H1 (cell line): ENCODE measurements at regions not wholly inside any gene's neighbourhood (a gene's known extent, or its start where the extent isn't known, plus 50 kb on each side); places are given as distances from the start of the nearest gene placed in this dataset.

ENCODE experiments used
- BACH1 ChIP-seq: IDR thresholded peaks from 2 replicates; pipeline ENCODE4 v1.6.1; 2012; ENCODE audit warnings: low read length, improper control_type of control experiment
- CBX8 ChIP-seq: fragments of 300-800, 300-1000 bp; sonication (generic); IDR thresholded peaks from 2 replicates; pipeline ENCODE4 v1.7.1; 2016; ENCODE audit warnings: low read depth, low read length, borderline replicate concordance
- CEBPB ChIP-seq: IDR thresholded peaks from 2 replicates; pipeline ENCODE4 v1.6.1; 2012; ENCODE audit warnings: low read depth, low read length
- CHD2 ChIP-seq: IDR thresholded peaks from 2 replicates; pipeline ENCODE4 v1.6.1; 2012; ENCODE audit warnings: low read length, improper control_type of control experiment
- CREB1 ChIP-seq: IDR thresholded peaks from 2 replicates; pipeline ENCODE4 v1.6.1; 2012; ENCODE audit warnings: inconsistent platforms
- CTCF ChIP-seq, 3 experiments: IDR thresholded peaks; 1 replicate in 2 of 3; 2 replicates in 1 of 3; pipeline versions ENCODE4 v1.5.1 to v1.6.1; 2011; ENCODE audit warnings: low read length in 3 of 3, mild to moderate bottlenecking in 3 of 3, inconsistent platforms in 2 of 3, low read depth in 1 of 3, moderate library complexity in 1 of 3; ENCODE audit not compliant: insufficient read depth in 1 of 3; ENCODE audit errors: control extremely low read depth in 1 of 3
- FOSL1 ChIP-seq: IDR thresholded peaks from 2 replicates; pipeline ENCODE4 v1.6.1; 2011; ENCODE audit warnings: mild to moderate bottlenecking, low read depth, low read length, moderate library complexity; ENCODE audit not compliant: insufficient read depth
- POLR2A ChIP-seq, 2 experiments: IDR thresholded peaks; 1 replicate in 1 of 2; 2 replicates in 1 of 2; pipeline ENCODE4 v1.6.1; 2011; ENCODE audit warnings: low read depth in 2 of 2, low read length in 2 of 2, mild to moderate bottlenecking in 2 of 2; ENCODE audit errors: control extremely low read depth in 1 of 2
- POLR2AphosphoS5 ChIP-seq: IDR thresholded peaks from 2 replicates; pipeline ENCODE4 v1.6.1; 2011; ENCODE audit warnings: low read depth, low read length
- RBBP5 ChIP-seq: IDR thresholded peaks from 2 replicates; pipeline ENCODE4 v1.7.1; 2012; ENCODE audit warnings: low read depth, mild to moderate bottlenecking, inconsistent platforms, low read length, moderate library complexity, borderline replicate concordance
- SUZ12 ChIP-seq: fragments of 200-600 bp; sonication (generic); IDR thresholded peaks from 2 replicates; pipeline ENCODE4 v1.6.1; 2012; ENCODE audit warnings: mild to moderate bottlenecking, inconsistent platforms, low read length, moderate library complexity, mixed read lengths
- TF ChIP-seq, protein P1 (sequence below): IDR thresholded peaks from 2 replicates; pipeline ENCODE4 v1.6.1; 2012; ENCODE audit warnings: inconsistent platforms
- TF ChIP-seq, protein P2 (sequence below): IDR thresholded peaks from 2 replicates; pipeline ENCODE4 v1.6.1; 2011; ENCODE audit warnings: low read length, improper control_type of control experiment

GRCh38 chr6:33906439-33906838 is 102.6 kb upstream of the MLN start:
- no peak for TF ChIP-seq FOSL1
- TF ChIP-seq CTCF (IDR thresholded peaks at IDR 0.05; ENCODE audit: control extremely low read depth in 1 of 3, insufficient read depth in 1 of 3, low read depth in 1 of 3, low read length in 3 of 3), result no peak
- TF ChIP-seq POLR2A (IDR thresholded peaks at IDR 0.05; ENCODE audit: control extremely low read depth in 1 of 2, low read depth in 2 of 2, low read length in 2 of 2), result no peak
- no peak for TF ChIP-seq BACH1
- TF ChIP-seq CHD2, result no peak
- TF ChIP-seq, protein P1, sequence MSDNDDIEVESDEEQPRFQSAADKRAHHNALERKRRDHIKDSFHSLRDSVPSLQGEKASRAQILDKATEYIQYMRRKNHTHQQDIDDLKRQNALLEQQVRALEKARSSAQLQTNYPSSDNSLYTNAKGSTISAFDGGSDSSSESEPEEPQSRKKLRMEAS, result no peak
- TF ChIP-seq CEBPB, result no peak
- no peak for TF ChIP-seq POLR2AphosphoS5
- TF ChIP-seq, protein P2, sequence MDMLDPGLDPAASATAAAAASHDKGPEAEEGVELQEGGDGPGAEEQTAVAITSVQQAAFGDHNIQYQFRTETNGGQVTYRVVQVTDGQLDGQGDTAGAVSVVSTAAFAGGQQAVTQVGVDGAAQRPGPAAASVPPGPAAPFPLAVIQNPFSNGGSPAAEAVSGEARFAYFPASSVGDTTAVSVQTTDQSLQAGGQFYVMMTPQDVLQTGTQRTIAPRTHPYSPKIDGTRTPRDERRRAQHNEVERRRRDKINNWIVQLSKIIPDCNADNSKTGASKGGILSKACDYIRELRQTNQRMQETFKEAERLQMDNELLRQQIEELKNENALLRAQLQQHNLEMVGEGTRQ, result no peak
- no peak for TF ChIP-seq CREB1
- no peak for TF ChIP-seq RBBP5
- no peak for TF ChIP-seq CBX8
- no peak for TF ChIP-seq SUZ12
